Spleen (tissue), 11 donors: ENCODE measurements at regions not wholly inside any gene's neighbourhood (a gene's known extent, or its start where the extent isn't known, plus 50 kb on each side); places are given as distances from the start of the nearest gene placed in this dataset.

Source experiments
- DNase-seq: peaks from one replicate; pipeline ENCODE4 v3.0.0-alpha.2; 2020
- H3K27ac ChIP-seq, 8 donors: fragments of 200-600 bp; sonication (generic) in 7 of 8; 1 replicate in 4 of 8; 2 replicates in 4 of 8; pipeline versions ENCODE4 v1.5.0 to v1.8.0; 2016 to 2021; ENCODE audit warnings: inconsistent platforms in 4 of 8, mild to moderate bottlenecking in 4 of 8, moderate library complexity in 1 of 8
- H3K27me3 ChIP-seq, 7 donors: fragments of 200-600 bp; sonication (generic) in 6 of 7; replicated peaks in 1 of 7; 1 replicate in 4 of 7; 2 replicates in 3 of 7; pipeline versions ENCODE4 v1.5.0 to v1.8.0; 2016 to 2021; ENCODE audit warnings: inconsistent platforms in 3 of 7, mild to moderate bottlenecking in 1 of 7
- H3K36me3 ChIP-seq, 6 donors: fragments of 200-600 bp; sonication (generic) in 5 of 6; 1 replicate in 4 of 6; 2 replicates in 2 of 6; pipeline versions ENCODE4 v1.5.0 to v1.8.0; 2016 to 2021; ENCODE audit warnings: inconsistent platforms in 2 of 6
- H3K4me1 ChIP-seq, 6 donors: fragments of 200-600 bp; sonication (generic) in 5 of 6; 1 replicate in 3 of 6; 2 replicates in 3 of 6; pipeline versions ENCODE4 v1.5.0 to v1.8.0; 2016 to 2021; ENCODE audit warnings: inconsistent platforms in 3 of 6
- H3K4me3 ChIP-seq, 8 donors: fragments of 200-600 bp; sonication (generic) in 7 of 8; 1 replicate in 4 of 8; 2 replicates in 4 of 8; pipeline versions ENCODE4 v1.5.0 to v1.8.0; 2016 to 2021; ENCODE audit warnings: inconsistent platforms in 4 of 8, mild to moderate bottlenecking in 4 of 8, moderate library complexity in 2 of 8
- H3K9me3 ChIP-seq, 8 donors: fragments of 200-600 bp; sonication (generic) in 7 of 8; 1 replicate in 4 of 8; 2 replicates in 4 of 8; pipeline versions ENCODE4 v1.5.0 to v1.8.0; 2016 to 2021; ENCODE audit warnings: inconsistent platforms in 4 of 8
- CTCF ChIP-seq, 11 experiments: fragments of 200-600 bp in 7 of 11; fragments of 450-650 bp in 4 of 11; sonication (generic) in 4 of 11; IDR thresholded peaks in 8 of 11; conservative IDR thresholded peaks in 3 of 11; 1 replicate in 7 of 11; 2 replicates in 4 of 11; pipeline versions ENCODE4 v1.4.0 to v1.8.0; 2016 to 2021; ENCODE audit warnings: antibody characterized with exemption in 11 of 11, inconsistent platforms in 4 of 11, mild to moderate bottlenecking in 1 of 11
- POLR2A ChIP-seq, 3 donors: fragments of 450-650 bp; IDR thresholded peaks; one replicate each; pipeline ENCODE4 v1.5.1; 2017; ENCODE audit warnings: antibody characterized with exemption in 3 of 3, mild to moderate bottlenecking in 1 of 3
- POLR2AphosphoS5 ChIP-seq, 3 donors: sonication (generic); formaldehyde crosslinking; IDR thresholded peaks; one replicate each; pipeline ENCODE4 v1.5.1; 2017; ENCODE audit warnings: antibody characterized with exemption in 3 of 3
- WGBS, 5 donors: extraction: QIAGEN DNeasy Blood & Tissue Kit in 3 of 5; methylation state at CpG; one replicate each; pipeline versions ENCODE4 v1.1.5 to v1.1.7; 2013 to 2018; 5-methylcytosine and 5-hydroxymethylcytosine counted together
- intact Hi-C: fragments of 100-400 bp; cut with DNase I; formaldehyde crosslinking; loops from one replicate; pipeline ENCODE4 v1.15.0; 2023; ENCODE audit warnings: low total_unique reads
- donor health status: healthy with polysubstance abuse.
- donor health status: DM: no; HTN: no; CAD: no; lungs with moderate emphysema.
- donor health status: DM: no; HTN: no; CAD: no.
- donor health status: Bipolar disorder and iron deficiency.
- donor health status: healthy.
- donor health status: DM: no; HTN: no; CAD: no.
- donor health status: DM: yes; HTN: yes; CAD: no.

- H3K27me3 ChIP-seq = no peaks in the 10 kb centered on the region
- WGBS, 5 donors = 41 to 62% (median 49%) methylated on average over 3 of the region's 3 CpGs
- TF ChIP-seq POLR2AphosphoS5 (IDR thresholded peaks at IDR 0.05) (no peak), POLR2A (IDR thresholded peaks at IDR 0.05) (no peak), CTCF (IDR thresholded peaks at IDR 0.05 in 8 of 11, conservative IDR thresholded peaks at IDR 0.05 in 3 of 11) (no peak)
- H3K4me3 ChIP-seq = no peak overlapping the region
- no peaks in the 10 kb centered on the region for H3K4me1 ChIP-seq
- intact Hi-C loops = no loop called here
- no peaks in the 10 kb centered on the region for H3K36me3 ChIP-seq
- H3K9me3 ChIP-seq = peaks cover 0 to 4% (median 0%) of the 10 kb centered on the region in 8 donors
- H3K27ac ChIP-seq = no peak overlapping the region
- DNase-seq = no peak
These were observed 267.9 kb downstream of the BCL11B start for GRCh38 chr14:99004112-99004511.

- intact Hi-C loops = no loop called here
- Histone ChIP-seq H3K27me3 (no peaks in the 10 kb centered on the region), H3K9me3 (peaks cover 0 to 4% (median 0%) of the 10 kb centered on the region in 8 donors), H3K4me3 (no peak overlapping the region), H3K4me1 (no peaks in the 10 kb centered on the region), H3K27ac (no peak overlapping the region), H3K36me3 (no peaks in the 10 kb centered on the region)
- DNase-seq = no peak
- TF ChIP-seq POLR2A (IDR thresholded peaks at IDR 0.05) (no peak), POLR2AphosphoS5 (IDR thresholded peaks at IDR 0.05) (no peak), CTCF (IDR thresholded peaks at IDR 0.05 in 8 of 11, conservative IDR thresholded peaks at IDR 0.05 in 3 of 11) (no peak)
- 79 to 84% (median 82%) methylated on average over 5 of the region's 5 CpGs for WGBS, 5 donors
These were observed 265.7 kb downstream of the BCL11B start for GRCh38 chr14:99006276-99006675.

GRCh38 chr14:99007795-99008194 lies 264.2 kb downstream of the BCL11B start:
- Histone ChIP-seq H3K4me1 (no peaks in the 10 kb centered on the region), H3K4me3 (no peak overlapping the region), H3K9me3 (peaks cover 0 to 4% (median 0%) of the 10 kb centered on the region in 8 donors), H3K27me3 (no peaks in the 10 kb centered on the region), H3K36me3 (no peaks in the 10 kb centered on the region), H3K27ac (no peak overlapping the region)
- WGBS, 5 donors = 86 to 96% (median 91%) methylated on average over 7 of the region's 7 CpGs
- TF ChIP-seq POLR2A (IDR thresholded peaks at IDR 0.05) = no peak
- TF ChIP-seq POLR2AphosphoS5 (IDR thresholded peaks at IDR 0.05) = no peak
- TF ChIP-seq CTCF (IDR thresholded peaks at IDR 0.05 in 8 of 11, conservative IDR thresholded peaks at IDR 0.05 in 3 of 11) = no peak
- DNase-seq = no peak
- intact Hi-C loops = no loop called here

GRCh38 chr14:99009871-99010270 lies 262.1 kb downstream of the BCL11B start:
- intact Hi-C loops = no loop called here
- H3K36me3 ChIP-seq = no peaks in the 10 kb centered on the region
- H3K9me3 ChIP-seq = peaks cover 0 to 4% (median 0%) of the 10 kb centered on the region in 8 donors
- no peak for DNase-seq
- H3K27ac ChIP-seq = no peak overlapping the region
- no peaks in the 10 kb centered on the region for H3K27me3 ChIP-seq
- WGBS, 5 donors = 68 to 79% (median 77%) methylated on average over 6 of the region's 6 CpGs
- TF ChIP-seq POLR2A (IDR thresholded peaks at IDR 0.05) (no peak), POLR2AphosphoS5 (IDR thresholded peaks at IDR 0.05) (no peak), CTCF (IDR thresholded peaks at IDR 0.05 in 8 of 11, conservative IDR thresholded peaks at IDR 0.05 in 3 of 11) (no peak)
- no peak overlapping the region for H3K4me3 ChIP-seq
- H3K4me1 ChIP-seq = no peaks in the 10 kb centered on the region
